ENCODE measurements at regions not wholly inside any gene's neighbourhood (a gene's known extent, or its start where the extent isn't known, plus 50 kb on each side); places are given as distances from the start of the nearest gene placed in this dataset.

DNA sequence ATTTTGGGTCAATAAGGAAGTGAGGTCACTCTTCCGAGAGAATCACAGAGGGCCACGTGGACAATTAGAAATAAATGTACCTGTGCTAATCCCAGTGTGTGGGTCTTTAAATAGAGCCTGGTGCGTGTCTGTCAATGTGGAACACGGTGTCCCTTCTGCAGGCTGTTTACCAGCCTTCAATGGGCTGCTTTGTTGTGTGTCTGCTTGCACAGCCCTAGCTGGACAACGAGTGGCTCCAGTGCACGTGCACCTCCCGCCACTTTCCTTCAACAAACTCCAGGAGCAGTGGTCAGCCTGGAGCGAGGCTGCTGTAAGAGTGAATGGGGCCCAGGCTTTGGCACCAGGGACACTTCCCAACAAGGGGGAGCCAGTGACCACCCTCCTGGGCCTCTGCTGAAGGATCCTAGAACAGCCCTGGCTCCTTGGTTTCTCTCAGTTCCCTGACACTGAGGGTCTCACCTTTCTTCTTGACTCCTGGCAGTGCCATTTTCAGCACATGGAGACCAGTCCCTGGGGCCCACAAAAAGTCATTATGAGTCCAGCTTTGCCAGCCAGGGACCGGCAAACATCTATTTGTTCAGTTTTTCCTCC lies 76.1 kb downstream of the ISG20 start:
- H3K36me3 ChIP-seq (ENCODE audit: control insufficient read depth in 1 of 2, insufficient read depth in 2 of 2, low read length in 2 of 2): no peaks in the 10 kb centered on the region
- H3K14ac ChIP-seq (ENCODE audit: low read length): no peak overlapping the region
- no peaks in the 10 kb centered on the region for H3K27me3 ChIP-seq (ENCODE audit: insufficient read depth, low read length)
- H2BK12ac ChIP-seq (ENCODE audit: low read length): no peak overlapping the region
- H2AK5ac ChIP-seq (ENCODE audit: low read length): no peak overlapping the region
- H2AFZ ChIP-seq (ENCODE audit: insufficient read depth, low read length, poor library complexity): no peak overlapping the region
- H2BK120ac ChIP-seq (ENCODE audit: insufficient read depth, low read length, poor library complexity): no peak overlapping the region
- no peak overlapping the region for H3K4ac ChIP-seq (ENCODE audit: low read depth, low read length)
- no peak overlapping the region for H4K8ac ChIP-seq (ENCODE audit: low read depth, low read length)
- no peak overlapping the region for H3K4me3 ChIP-seq (ENCODE audit: low read depth, low read length)
- no peak overlapping the region for H4K12ac ChIP-seq (ENCODE audit: low read depth, low read length)
- H4K91ac ChIP-seq (ENCODE audit: low read depth, low read length): no peak overlapping the region
- H3K4me1 ChIP-seq (ENCODE audit: control insufficient read depth in 1 of 2, insufficient read depth in 2 of 2, low read length in 2 of 2): no peaks in the 10 kb centered on the region
- no peak overlapping the region for H3K18ac ChIP-seq (ENCODE audit: low read length)
- WGBS (ENCODE audit: extremely low coverage, insufficient coverage, insufficient read length): no CpG with 5 or more reads among the region's 9 CpGs
- no peaks in the 10 kb centered on the region for H3K79me2 ChIP-seq (ENCODE audit: control insufficient read depth, insufficient read depth, low read length, poor library complexity)
- H3K79me1 ChIP-seq (ENCODE audit: low read length): no peaks in the 10 kb centered on the region
- no peak overlapping the region for H3K9ac ChIP-seq (ENCODE audit: low read length)
- H3K4me2 ChIP-seq (ENCODE audit: low read length): no peak overlapping the region
- H3K27ac ChIP-seq (ENCODE audit: low read depth, low read length): no peak overlapping the region
- no peak for DNase-seq
- no peak overlapping the region for H2BK5ac ChIP-seq (ENCODE audit: low read depth, low read length, poor library complexity)
- H3K9me3 ChIP-seq (ENCODE audit: insufficient read depth, low read depth, low read length): no peaks in the 10 kb centered on the region
- no peak overlapping the region for H3K23ac ChIP-seq (ENCODE audit: low read length)

DNA sequence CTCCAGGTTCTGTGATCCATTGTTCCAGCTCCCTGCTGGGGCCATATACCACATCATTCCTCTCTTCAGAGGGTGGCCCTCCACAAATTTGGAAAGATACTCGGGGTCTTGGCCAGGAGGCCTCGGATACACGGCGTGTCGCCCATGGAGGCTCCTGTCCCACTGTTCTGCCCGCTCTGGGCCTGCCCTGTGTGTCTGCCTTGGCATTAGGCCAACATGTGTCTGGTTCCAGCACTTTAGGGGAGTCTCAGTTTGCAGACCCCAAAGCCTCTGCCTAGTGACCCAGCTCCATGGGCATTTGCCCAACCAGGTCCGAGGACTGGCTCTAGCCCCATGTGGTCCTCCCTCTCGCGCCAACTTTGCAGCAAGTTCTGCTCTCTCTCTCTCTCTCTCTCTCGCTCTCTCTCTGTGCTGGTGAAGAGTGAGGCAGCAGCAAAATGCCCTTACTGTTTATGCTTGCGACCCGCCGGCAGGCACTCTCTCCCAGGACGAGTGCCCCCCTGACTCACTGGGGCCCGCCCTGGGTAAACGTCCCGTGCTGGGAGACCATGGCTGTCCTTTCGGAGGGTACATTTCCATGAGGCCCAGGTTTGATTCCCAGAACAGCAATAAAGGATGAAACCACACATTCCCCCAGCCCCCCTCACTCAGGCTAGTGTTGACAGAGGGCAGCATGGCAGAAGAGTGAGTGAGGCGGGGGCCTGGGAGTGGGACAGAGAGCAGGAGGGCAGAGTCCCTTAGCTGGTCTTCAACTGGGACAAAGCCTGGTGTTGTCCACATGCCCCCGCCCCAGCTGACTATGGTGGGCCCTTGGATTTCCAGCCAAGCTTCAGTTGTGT lies 77.9 kb downstream of the ISG20 start:
- Histone ChIP-seq H4K91ac (ENCODE audit: low read depth, low read length) (no peak overlapping the region), H2BK5ac (ENCODE audit: low read depth, low read length, poor library complexity) (no peak overlapping the region), H2BK120ac (ENCODE audit: insufficient read depth, low read length, poor library complexity) (no peak overlapping the region), H3K79me2 (ENCODE audit: control insufficient read depth, insufficient read depth, low read length, poor library complexity) (no peaks in the 10 kb centered on the region), H3K36me3 (ENCODE audit: control insufficient read depth in 1 of 2, insufficient read depth in 2 of 2, low read length in 2 of 2) (no peaks in the 10 kb centered on the region), H3K4ac (ENCODE audit: low read depth, low read length) (no peak overlapping the region), H3K4me2 (ENCODE audit: low read length) (no peak overlapping the region), H3K9me3 (ENCODE audit: insufficient read depth, low read depth, low read length) (no peaks in the 10 kb centered on the region), H2AK5ac (ENCODE audit: low read length) (no peak overlapping the region), H2BK12ac (ENCODE audit: low read length) (no peak overlapping the region), H2AFZ (ENCODE audit: insufficient read depth, low read length, poor library complexity) (no peak overlapping the region), H3K4me3 (ENCODE audit: low read depth, low read length) (no peak overlapping the region), H3K27ac (ENCODE audit: low read depth, low read length) (no peak overlapping the region), H3K23ac (ENCODE audit: low read length) (no peak overlapping the region), H3K27me3 (ENCODE audit: insufficient read depth, low read length) (no peaks in the 10 kb centered on the region), H3K79me1 (ENCODE audit: low read length) (no peaks in the 10 kb centered on the region), H3K14ac (ENCODE audit: low read length) (no peak overlapping the region), H3K4me1 (ENCODE audit: control insufficient read depth in 1 of 2, insufficient read depth in 2 of 2, low read length in 2 of 2) (no peaks in the 10 kb centered on the region), H4K12ac (ENCODE audit: low read depth, low read length) (no peak overlapping the region), H3K9ac (ENCODE audit: low read length) (no peak overlapping the region), H3K18ac (ENCODE audit: low read length) (no peak overlapping the region), H4K8ac (ENCODE audit: low read depth, low read length) (no peak overlapping the region)
- WGBS (ENCODE audit: extremely low coverage, insufficient coverage, insufficient read length): no CpG with 5 or more reads among the region's 20 CpGs
- no peak for DNase-seq

DNA sequence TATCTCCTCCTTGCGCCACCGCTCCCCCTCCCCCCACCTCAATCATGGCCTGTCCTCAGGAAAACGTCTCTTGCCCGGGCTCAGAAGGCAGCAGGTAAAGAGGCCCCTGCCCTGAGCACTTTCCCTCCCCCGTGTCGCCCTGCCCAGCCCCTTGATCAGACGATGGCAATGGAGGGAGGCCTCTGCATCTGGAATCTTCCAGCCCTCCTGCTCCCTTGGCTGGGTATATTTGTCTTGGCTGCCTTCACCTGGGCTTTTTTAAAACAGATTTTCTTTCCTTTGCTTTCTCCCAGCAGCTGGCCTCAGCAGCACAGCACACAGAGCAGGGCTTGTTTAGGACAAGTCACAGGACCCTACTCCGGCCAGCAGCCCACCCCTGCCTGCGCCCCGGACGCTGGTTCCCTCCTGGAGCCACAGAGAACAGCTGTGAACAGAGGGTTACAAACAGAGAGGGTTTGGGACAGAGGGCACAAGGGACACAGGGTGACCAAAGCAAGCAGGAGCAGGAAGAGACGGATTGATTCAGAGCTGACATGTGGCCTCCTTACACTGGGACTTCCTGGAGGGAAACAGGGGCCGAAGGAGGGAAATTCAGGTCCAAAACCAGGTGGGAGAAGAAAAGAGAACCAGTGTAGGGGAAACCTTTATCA lies 78.7 kb downstream of the ISG20 start:
- Histone ChIP-seq H3K27me3 (ENCODE audit: insufficient read depth, low read length) (no peaks in the 10 kb centered on the region), H4K8ac (ENCODE audit: low read depth, low read length) (no peak overlapping the region), H3K14ac (ENCODE audit: low read length) (no peak overlapping the region), H3K4me3 (ENCODE audit: low read depth, low read length) (no peak overlapping the region), H3K9me3 (ENCODE audit: insufficient read depth, low read depth, low read length) (no peaks in the 10 kb centered on the region), H4K91ac (ENCODE audit: low read depth, low read length) (no peak overlapping the region), H3K36me3 (ENCODE audit: control insufficient read depth in 1 of 2, insufficient read depth in 2 of 2, low read length in 2 of 2) (no peaks in the 10 kb centered on the region), H2BK5ac (ENCODE audit: low read depth, low read length, poor library complexity) (no peak overlapping the region), H3K27ac (ENCODE audit: low read depth, low read length) (no peak overlapping the region), H2AK5ac (ENCODE audit: low read length) (no peak overlapping the region), H2BK120ac (ENCODE audit: insufficient read depth, low read length, poor library complexity) (no peak overlapping the region), H3K18ac (ENCODE audit: low read length) (no peak overlapping the region), H3K4me2 (ENCODE audit: low read length) (no peak overlapping the region), H2AFZ (ENCODE audit: insufficient read depth, low read length, poor library complexity) (no peak overlapping the region), H3K4ac (ENCODE audit: low read depth, low read length) (no peak overlapping the region), H3K4me1 (ENCODE audit: control insufficient read depth in 1 of 2, insufficient read depth in 2 of 2, low read length in 2 of 2) (no peaks in the 10 kb centered on the region), H2BK12ac (ENCODE audit: low read length) (no peak overlapping the region), H4K12ac (ENCODE audit: low read depth, low read length) (no peak overlapping the region), H3K9ac (ENCODE audit: low read length) (no peak overlapping the region), H3K23ac (ENCODE audit: low read length) (no peak overlapping the region), H3K79me1 (ENCODE audit: low read length) (no peaks in the 10 kb centered on the region), H3K79me2 (ENCODE audit: control insufficient read depth, insufficient read depth, low read length, poor library complexity) (no peaks in the 10 kb centered on the region)
- no CpG with 5 or more reads among the region's 13 CpGs for WGBS (ENCODE audit: extremely low coverage, insufficient coverage, insufficient read length)
- DNase-seq: no peak

DNA sequence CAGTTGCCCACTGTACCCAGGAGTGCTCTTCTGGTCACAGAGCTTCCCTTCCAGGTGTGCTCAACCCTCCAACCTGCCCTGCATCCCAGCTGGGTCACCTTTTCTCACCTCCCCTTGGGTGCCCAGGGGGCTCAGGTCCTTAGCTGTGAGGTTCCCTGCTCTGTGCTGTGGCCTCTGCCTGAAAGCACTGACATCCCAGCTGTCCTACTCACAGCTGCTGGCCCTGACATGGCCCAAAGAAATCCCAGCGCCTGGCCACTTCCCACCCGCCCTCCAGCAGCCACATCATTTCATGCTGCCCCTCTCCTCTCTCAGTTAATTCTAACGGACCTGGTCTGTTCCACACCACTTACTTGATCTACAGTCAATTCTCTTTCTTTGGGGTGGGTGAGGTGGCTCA lies 79.9 kb downstream of the ISG20 start:
- WGBS (ENCODE audit: extremely low coverage, insufficient coverage, insufficient read length): no CpG with 5 or more reads among the region's 3 CpGs
- H2AK5ac ChIP-seq (ENCODE audit: low read length): no peak overlapping the region
- H4K12ac ChIP-seq (ENCODE audit: low read depth, low read length): no peak overlapping the region
- no peaks in the 10 kb centered on the region for H3K9me3 ChIP-seq (ENCODE audit: insufficient read depth, low read depth, low read length)
- no peak overlapping the region for H3K27ac ChIP-seq (ENCODE audit: low read depth, low read length)
- no peak overlapping the region for H4K8ac ChIP-seq (ENCODE audit: low read depth, low read length)
- no peak overlapping the region for H2AFZ ChIP-seq (ENCODE audit: insufficient read depth, low read length, poor library complexity)
- no peak overlapping the region for H3K23ac ChIP-seq (ENCODE audit: low read length)
- H2BK5ac ChIP-seq (ENCODE audit: low read depth, low read length, poor library complexity): no peak overlapping the region
- H3K4ac ChIP-seq (ENCODE audit: low read depth, low read length): no peak overlapping the region
- no peak overlapping the region for H3K9ac ChIP-seq (ENCODE audit: low read length)
- H3K27me3 ChIP-seq (ENCODE audit: insufficient read depth, low read length): no peaks in the 10 kb centered on the region
- H3K4me2 ChIP-seq (ENCODE audit: low read length): no peak overlapping the region
- H3K4me1 ChIP-seq (ENCODE audit: control insufficient read depth in 1 of 2, insufficient read depth in 2 of 2, low read length in 2 of 2): no peaks in the 10 kb centered on the region
- no peak overlapping the region for H3K4me3 ChIP-seq (ENCODE audit: low read depth, low read length)
- H3K79me2 ChIP-seq (ENCODE audit: control insufficient read depth, insufficient read depth, low read length, poor library complexity): no peaks in the 10 kb centered on the region
- H3K18ac ChIP-seq (ENCODE audit: low read length): no peak overlapping the region
- no peaks in the 10 kb centered on the region for H3K79me1 ChIP-seq (ENCODE audit: low read length)
- H2BK120ac ChIP-seq (ENCODE audit: insufficient read depth, low read length, poor library complexity): no peak overlapping the region
- H3K36me3 ChIP-seq (ENCODE audit: control insufficient read depth in 1 of 2, insufficient read depth in 2 of 2, low read length in 2 of 2): no peaks in the 10 kb centered on the region
- H3K14ac ChIP-seq (ENCODE audit: low read length): no peak overlapping the region
- no peak overlapping the region for H4K91ac ChIP-seq (ENCODE audit: low read depth, low read length)
- H2BK12ac ChIP-seq (ENCODE audit: low read length): no peak overlapping the region
- no peak for DNase-seq

Measured in trophoblast cell (in vitro differentiated cells and primary cell).